ENCODE measurements at regions not wholly inside any gene's neighbourhood (a gene's known extent, or its start where the extent isn't known, plus 50 kb on each side); places are given as distances from the start of the nearest gene placed in this dataset.

DNA sequence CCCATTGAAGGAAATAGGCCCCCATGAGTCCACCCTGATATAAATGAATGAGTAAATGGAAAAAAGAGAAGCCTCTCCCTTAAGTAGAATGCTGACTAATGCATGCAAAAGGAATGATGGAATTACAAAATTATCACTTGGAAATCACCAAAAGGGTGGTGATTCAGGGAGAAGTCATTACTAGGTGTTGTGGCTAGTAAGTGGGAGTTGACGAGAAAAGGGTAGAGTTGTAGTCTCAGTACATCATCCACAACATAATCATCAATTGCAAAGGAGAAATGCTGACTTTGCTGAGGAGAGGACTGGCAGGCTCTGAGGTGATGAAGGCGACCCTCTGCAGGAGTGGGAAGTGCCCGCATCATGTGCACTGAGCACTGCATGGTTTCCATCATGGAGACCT lies 201.5 kb upstream of the S1PR3 start:
- DNase-seq (ENCODE audit: low read depth, low spot score), result no peak

DNA sequence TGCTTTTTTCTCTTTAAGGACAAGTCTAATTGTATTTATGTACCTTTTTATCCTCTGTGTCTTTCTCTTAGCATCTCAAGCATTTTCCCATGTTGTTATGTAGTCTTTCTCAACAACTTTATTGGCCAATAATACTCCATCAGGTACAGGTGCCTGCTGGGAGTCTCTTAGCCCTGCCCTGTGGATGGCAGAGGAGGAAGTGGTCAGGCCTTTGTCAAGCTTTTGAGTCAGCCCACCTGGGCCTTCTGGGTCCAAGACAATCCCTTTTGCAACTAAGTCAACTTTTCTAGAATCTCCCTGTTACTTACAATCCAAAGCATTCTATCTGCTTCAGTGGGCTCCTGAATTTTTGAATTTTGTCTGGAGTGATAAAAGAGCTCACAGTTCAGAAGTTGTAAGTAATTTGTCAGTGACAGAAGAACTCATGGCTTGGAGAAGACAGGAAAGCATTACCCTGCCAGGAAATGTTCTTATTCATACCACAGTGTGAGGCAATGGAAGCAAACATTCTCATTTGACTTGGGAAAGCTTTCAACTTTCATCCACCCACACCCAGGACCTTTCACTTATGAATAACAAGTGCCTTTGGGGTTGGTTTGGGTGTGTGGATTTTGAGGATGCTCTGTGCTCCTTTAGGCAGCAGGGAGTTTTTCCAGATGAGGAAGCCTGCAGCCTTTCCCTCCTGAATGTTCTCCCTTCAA lies 200.0 kb upstream of the S1PR3 start:
- DNase-seq (ENCODE audit: low read depth, low spot score), result no peak

GRCh38 chr9:88792502-88792901 lies 198.8 kb upstream of the S1PR3 start:
- DNase-seq (ENCODE audit: low read depth, low spot score), result no peak

GRCh38 chr9:88794100-88794499 lies 197.2 kb upstream of the S1PR3 start:
- no peak for DNase-seq (ENCODE audit: low read depth, low spot score)

DNA sequence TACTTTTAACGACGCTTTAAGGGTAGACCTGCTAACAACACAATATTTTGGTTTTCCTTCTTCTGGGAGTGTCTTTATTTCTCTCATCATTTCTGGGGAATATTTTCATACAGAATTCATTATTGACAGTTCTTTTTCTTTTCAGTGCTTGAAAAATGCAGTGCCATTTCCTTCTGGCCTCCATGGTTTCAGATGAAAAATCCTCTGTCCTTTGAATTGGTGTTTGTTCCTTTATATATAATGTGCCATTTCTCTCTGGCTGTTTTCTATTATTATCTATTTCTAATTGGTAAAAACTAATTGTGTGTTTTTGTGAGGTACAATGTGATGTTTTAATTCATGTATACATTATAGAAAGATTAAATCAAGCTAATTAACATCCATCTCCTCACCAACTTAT lies 194.3 kb upstream of the S1PR3 start:
- no peak for DNase-seq (ENCODE audit: low read depth, low spot score)

GRCh38 chr9:88798476-88798875 lies 192.8 kb upstream of the S1PR3 start:
- DNase-seq (ENCODE audit: low read depth, low spot score), result no peak

DNA sequence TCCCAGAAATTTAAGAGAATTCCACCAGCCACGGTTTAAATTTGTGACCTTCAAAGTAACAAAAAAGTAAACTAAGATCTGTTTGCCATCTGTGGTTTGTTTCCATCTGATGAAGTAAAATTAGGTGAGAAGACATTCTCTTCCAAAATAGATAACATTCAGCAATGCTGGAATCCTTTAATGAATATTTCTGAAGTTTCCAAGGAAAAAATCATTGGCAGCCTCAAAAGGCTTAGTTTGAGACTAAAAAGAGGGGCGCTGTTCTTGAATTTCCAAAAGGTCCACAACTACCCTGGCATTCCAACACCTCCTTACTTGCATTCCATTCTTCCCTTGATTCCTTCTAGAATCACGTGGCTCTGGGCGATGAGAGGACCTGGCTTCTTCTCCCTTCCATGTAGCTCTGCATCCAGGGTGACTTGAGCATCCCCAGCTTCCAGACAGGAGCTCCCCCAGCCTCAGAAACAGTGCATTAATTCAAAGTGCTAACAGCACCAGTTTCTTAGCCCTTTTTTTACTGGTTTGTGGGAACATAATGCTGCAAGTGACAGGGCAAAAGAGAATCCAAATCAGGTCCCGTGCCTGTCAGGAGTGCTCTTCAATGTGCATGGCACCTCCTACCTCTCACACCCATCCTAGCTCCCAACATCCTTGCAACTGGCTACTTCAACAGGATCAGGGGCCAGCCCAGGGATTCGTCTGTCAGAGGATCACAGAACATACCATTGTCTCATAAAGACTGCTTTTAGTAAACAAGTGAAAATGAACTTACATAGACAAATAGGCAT lies 191.5 kb upstream of the S1PR3 start:
- DNase-seq (ENCODE audit: low read depth, low spot score), result no peak

- DNase-seq (ENCODE audit: low read depth, low spot score), result no peak
Measured at GRCh38 chr9:88800329-88800682, 191.0 kb upstream of the S1PR3 start.

DNA sequence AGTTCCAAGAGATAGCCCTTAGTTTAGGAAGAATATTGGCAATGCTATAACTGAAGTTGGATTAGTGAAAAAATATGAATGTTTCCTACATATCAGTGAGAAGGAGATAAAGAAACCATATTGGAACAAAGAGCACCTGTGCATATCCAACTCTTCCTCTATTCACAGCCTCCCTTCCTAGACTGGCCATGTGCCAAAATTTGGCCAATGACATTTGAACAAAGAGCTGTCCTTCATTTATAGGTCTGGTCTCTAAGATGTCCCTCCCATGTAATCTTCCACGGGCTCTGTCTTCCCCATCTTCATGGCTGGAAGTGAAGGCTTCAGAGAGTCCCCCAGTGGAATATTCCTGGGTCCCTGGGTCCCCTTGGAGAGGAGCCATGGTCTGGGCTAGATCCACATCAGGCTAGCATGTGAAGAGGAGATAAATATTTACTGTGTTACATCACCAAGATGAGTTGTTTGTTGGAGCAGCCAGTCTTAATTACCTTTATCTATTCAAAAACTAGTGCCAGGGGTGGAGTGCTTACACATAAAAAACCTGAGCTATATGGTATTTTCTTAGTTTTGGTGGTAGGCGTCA lies 190.0 kb upstream of the S1PR3 start:
- no peak for DNase-seq (ENCODE audit: low read depth, low spot score)

- DNase-seq (ENCODE audit: low read depth, low spot score), result no peak
Measured at GRCh38 chr9:88802533-88802932, 188.7 kb upstream of the S1PR3 start.

GRCh38 chr9:88803546-88804253 lies 187.6 kb upstream of the S1PR3 start:
- DNase-seq (ENCODE audit: low read depth, low spot score), result no peak

DNA sequence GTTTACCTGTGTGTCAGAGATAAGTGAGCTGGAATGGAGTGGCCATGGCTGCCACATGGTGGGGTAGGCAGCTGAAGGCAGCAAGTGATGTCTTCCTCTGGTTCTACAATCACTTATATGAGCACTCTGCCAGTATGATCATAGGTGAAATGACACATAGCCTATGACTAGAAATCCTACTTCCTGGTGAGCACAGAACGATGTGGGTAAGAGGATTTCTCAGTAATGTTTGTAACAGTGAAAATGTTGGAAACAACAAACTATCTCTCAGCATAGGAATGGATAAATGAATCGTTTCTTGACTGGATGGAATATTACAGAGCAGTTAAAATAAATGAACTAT lies 187.0 kb upstream of the S1PR3 start:
- DNase-seq (ENCODE audit: low read depth, low spot score), result no peak

GRCh38 chr9:88805217-88805943 lies 185.9 kb upstream of the S1PR3 start:
- no peak for DNase-seq (ENCODE audit: low read depth, low spot score)

- DNase-seq (ENCODE audit: low read depth, low spot score), result no peak
Measured at GRCh38 chr9:88807426-88807825, 183.8 kb upstream of the S1PR3 start.

DNA sequence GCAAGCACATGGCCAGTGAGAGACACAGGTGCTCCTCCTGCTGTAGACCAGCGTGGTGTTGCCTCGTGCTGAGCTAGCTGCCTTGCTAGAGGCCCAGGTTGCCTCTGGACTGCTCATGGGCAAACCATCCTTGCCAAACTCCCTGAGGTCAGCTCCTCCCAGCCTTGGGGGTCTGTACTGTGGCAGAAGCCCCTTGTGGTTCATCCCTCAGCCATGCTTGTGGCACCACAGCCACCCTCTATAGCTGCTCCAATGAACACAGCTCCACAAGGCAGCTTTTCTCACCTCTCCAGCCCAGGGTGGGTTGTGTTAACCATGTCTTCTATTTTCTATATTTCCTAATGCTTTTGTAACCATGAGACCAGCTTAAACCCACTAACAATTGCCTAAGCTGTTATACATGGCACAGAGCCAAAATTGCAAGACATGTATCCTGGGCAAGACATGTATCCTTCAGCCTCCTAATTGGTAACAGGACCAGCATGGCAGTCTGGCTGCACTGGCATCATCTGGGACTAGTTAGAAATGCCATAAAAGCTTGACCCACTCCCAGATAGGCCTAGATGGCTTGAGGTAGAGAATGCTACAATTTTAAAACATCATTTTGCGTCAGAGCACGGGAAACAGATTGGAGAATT lies 183.1 kb upstream of the S1PR3 start:
- peak; percentile 53 for DNase-seq (ENCODE audit: low read depth, low spot score)

GRCh38 chr9:88808761-88809354 lies 182.4 kb upstream of the S1PR3 start:
- DNase-seq (ENCODE audit: low read depth, low spot score), result no peak

- no peak for DNase-seq (ENCODE audit: low read depth, low spot score)
Measured at GRCh38 chr9:88809355-88810161, 181.7 kb upstream of the S1PR3 start.

GRCh38 chr9:88810826-88811225 lies 180.4 kb upstream of the S1PR3 start:
- DNase-seq (ENCODE audit: low read depth, low spot score), result no peak

DNA sequence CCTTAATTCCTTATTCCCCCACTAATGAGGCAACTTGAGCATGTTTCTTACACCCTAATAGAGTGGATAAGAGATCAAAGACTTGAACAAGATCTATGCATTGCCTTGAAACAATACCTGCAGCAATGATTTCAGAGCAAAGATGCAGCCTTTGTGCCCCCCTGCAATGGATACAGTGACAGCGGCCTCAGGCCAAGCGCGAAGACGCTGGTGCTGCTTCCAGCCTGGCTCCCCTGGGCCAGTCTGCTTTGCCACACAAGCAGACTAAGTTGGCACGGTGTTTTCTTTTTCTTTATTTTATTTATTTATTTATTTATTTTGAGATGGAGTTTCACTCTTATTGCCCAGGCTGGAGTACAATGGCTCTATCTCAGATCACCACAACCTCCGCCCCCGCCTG lies 179.8 kb upstream of the S1PR3 start:
- no peak for DNase-seq (ENCODE audit: low read depth, low spot score)
